Tibial nerve (tissue), 3 donors: ENCODE measurements at regions not wholly inside any gene's neighbourhood (a gene's known extent, or its start where the extent isn't known, plus 50 kb on each side); places are given as distances from the start of the nearest gene placed in this dataset.

Source experiments
- CTCF ChIP-seq, 5 experiments: fragments of 200-600 bp in 3 of 5; fragments of 450-650 bp in 2 of 5; sonication (generic) in 3 of 5; IDR thresholded peaks; one replicate each; pipeline ENCODE4 v1.5.1; 2016 to 2019; ENCODE audit warnings: antibody characterized with exemption in 5 of 5, mild to moderate bottlenecking in 3 of 5, moderate library complexity in 2 of 5
- POLR2A ChIP-seq, 2 donors: fragments of 450-650 bp; IDR thresholded peaks; one replicate each; pipeline ENCODE4 v1.6.1; 2017; ENCODE audit warnings: antibody characterized with exemption in 2 of 2, mild to moderate bottlenecking in 2 of 2, moderate library complexity in 2 of 2

GRCh38 chr1:176391621-176392020 lies 71.4 kb upstream of the PAPPA2 start:
- TF ChIP-seq CTCF (IDR thresholded peaks at IDR 0.05) (no peak), POLR2A (IDR thresholded peaks at IDR 0.05) (no peak)
